Spinal cord (tissue), 9 donors: ENCODE measurements at regions not wholly inside any gene's neighbourhood (a gene's known extent, or its start where the extent isn't known, plus 50 kb on each side); places are given as distances from the start of the nearest gene placed in this dataset.

Experiments
- DNase-seq, 6 donors: peaks; one replicate each; pipeline versions ENCODE4 v3.0.0 to v3.0.0-alpha.2; 2013 to 2015; ENCODE audit warnings: low spot score in 6 of 6, low read depth in 4 of 6
- H3K27ac ChIP-seq: one replicate; pipeline ENCODE4 v1.5.1; 2013; ENCODE audit warnings: low read depth, low read length, control low read depth
- H3K27me3 ChIP-seq: one replicate; pipeline ENCODE4 v1.6.1; 2013; ENCODE audit warnings: low read length; ENCODE audit not compliant: control insufficient read depth, insufficient read depth
- H3K36me3 ChIP-seq: one replicate; pipeline ENCODE4 v1.6.1; 2013; ENCODE audit warnings: low read length; ENCODE audit not compliant: control insufficient read depth, insufficient read depth
- H3K4me1 ChIP-seq: one replicate; pipeline ENCODE4 v1.6.1; 2013; ENCODE audit warnings: low read length; ENCODE audit not compliant: control insufficient read depth, insufficient read depth
- H3K4me3 ChIP-seq: one replicate; pipeline ENCODE4 v1.5.1; 2013; ENCODE audit warnings: low read depth, low read length, control low read depth
- H3K9me3 ChIP-seq: one replicate; pipeline ENCODE4 v1.6.1; 2013; ENCODE audit warnings: low read length; ENCODE audit not compliant: control insufficient read depth, insufficient read depth
- WGBS: methylation state at CpG from one replicate; pipeline ENCODE4 v1.1.5; 2013; ENCODE audit warnings: missing lambda C conversion rate; ENCODE audit not compliant: insufficient coverage; 5-methylcytosine and 5-hydroxymethylcytosine counted together
- donor health status: healthy.

- H3K36me3 ChIP-seq, result no peaks in the 10 kb centered on the region
- no CpG with 5 or more reads among the region's 2 CpGs for WGBS
- no peak overlapping the region for H3K27ac ChIP-seq
- no peak for DNase-seq
- no peaks in the 10 kb centered on the region for H3K4me1 ChIP-seq
- H3K9me3 ChIP-seq, result no peaks in the 10 kb centered on the region
- no peak overlapping the region for H3K4me3 ChIP-seq
- H3K27me3 ChIP-seq, result no peaks in the 10 kb centered on the region
These were observed 287.6 kb downstream of the DIPK2A start for GRCh38 chr3:144259267-144259666.

GRCh38 chr3:144263706-144264105 lies 292.1 kb downstream of the DIPK2A start:
- H3K36me3 ChIP-seq, result no peaks in the 10 kb centered on the region
- H3K27ac ChIP-seq, result no peak overlapping the region
- DNase-seq, result no peak
- no peaks in the 10 kb centered on the region for H3K9me3 ChIP-seq
- no peaks in the 10 kb centered on the region for H3K27me3 ChIP-seq
- no peak overlapping the region for H3K4me3 ChIP-seq
- H3K4me1 ChIP-seq, result no peaks in the 10 kb centered on the region

GRCh38 chr3:144264350-144264749 lies 292.7 kb downstream of the DIPK2A start:
- WGBS, result 83% methylated on average over 2 of the region's 3 CpGs
- no peak overlapping the region for H3K27ac ChIP-seq
- no peaks in the 10 kb centered on the region for H3K36me3 ChIP-seq
- no peak for DNase-seq
- no peaks in the 10 kb centered on the region for H3K4me1 ChIP-seq
- H3K9me3 ChIP-seq, result no peaks in the 10 kb centered on the region
- H3K27me3 ChIP-seq, result no peaks in the 10 kb centered on the region
- no peak overlapping the region for H3K4me3 ChIP-seq

GRCh38 chr3:144264794-144265193 lies 293.2 kb downstream of the DIPK2A start:
- WGBS, result 100% methylated on average over 1 of the region's 1 CpG
- Histone ChIP-seq H3K36me3 (no peaks in the 10 kb centered on the region), H3K4me3 (no peak overlapping the region), H3K27me3 (no peaks in the 10 kb centered on the region), H3K4me1 (no peaks in the 10 kb centered on the region), H3K9me3 (no peaks in the 10 kb centered on the region), H3K27ac (no peak overlapping the region)
- DNase-seq, result no peak

GRCh38 chr3:144265542-144266100 lies 294.0 kb downstream of the DIPK2A start:
- H3K36me3 ChIP-seq, result no peaks in the 10 kb centered on the region
- WGBS, result no CpG with 5 or more reads among the region's 3 CpGs
- DNase-seq, result peak in 2 of 6 donors; percentile 57 to 63

GRCh38 chr3:144270100-144270499 lies 298.5 kb downstream of the DIPK2A start:
- Histone ChIP-seq H3K9me3 (no peaks in the 10 kb centered on the region), H3K4me3 (no peak overlapping the region), H3K27ac (no peak overlapping the region), H3K4me1 (no peaks in the 10 kb centered on the region), H3K27me3 (no peaks in the 10 kb centered on the region), H3K36me3 (no peaks in the 10 kb centered on the region)
- whole genome bisulfite sequencing, result 100% methylated on average over 1 of the region's 3 CpGs
- DNase-seq, result no peak

More at GRCh38 chr3:144265542-144266100, 294.0 kb downstream of the DIPK2A start:
- Histone ChIP-seq H3K27me3 (no peaks in the 10 kb centered on the region), H3K27ac (no peak overlapping the region), H3K9me3 (no peaks in the 10 kb centered on the region), H3K4me3 (no peak overlapping the region), H3K4me1 (no peaks in the 10 kb centered on the region)

- no peak overlapping the region for H3K4me3 ChIP-seq
- H3K36me3 ChIP-seq, result no peaks in the 10 kb centered on the region
- no peaks in the 10 kb centered on the region for H3K4me1 ChIP-seq
- DNase-seq, result peak in 1 of 6 donors; percentile 55
- WGBS, result 17% methylated on average over 1 of the region's 4 CpGs
- H3K9me3 ChIP-seq, result no peaks in the 10 kb centered on the region
- no peaks in the 10 kb centered on the region for H3K27me3 ChIP-seq
- H3K27ac ChIP-seq, result no peak overlapping the region
These were observed 301.1 kb downstream of the DIPK2A start for GRCh38 chr3:144272680-144273079.

- no peak for DNase-seq
- H3K4me3 ChIP-seq, result no peak overlapping the region
- no peaks in the 10 kb centered on the region for H3K36me3 ChIP-seq
- 63% methylated on average over 1 of the region's 2 CpGs for WGBS
- no peaks in the 10 kb centered on the region for H3K9me3 ChIP-seq
- H3K27me3 ChIP-seq, result no peaks in the 10 kb centered on the region
- H3K4me1 ChIP-seq, result no peaks in the 10 kb centered on the region
- no peak overlapping the region for H3K27ac ChIP-seq
These were observed 302.0 kb downstream of the DIPK2A start for GRCh38 chr3:144273601-144274000.

GRCh38 chr3:144275005-144275404 lies 303.4 kb downstream of the DIPK2A start:
- Histone ChIP-seq H3K4me3 (no peak overlapping the region), H3K9me3 (no peaks in the 10 kb centered on the region), H3K27me3 (no peaks in the 10 kb centered on the region), H3K4me1 (no peaks in the 10 kb centered on the region), H3K27ac (no peak overlapping the region), H3K36me3 (no peaks in the 10 kb centered on the region)
- no peak for DNase-seq

GRCh38 chr3:144282313-144282712 lies 310.7 kb downstream of the DIPK2A start:
- H3K27ac ChIP-seq, result no peak overlapping the region
- DNase-seq, result no peak
- no peaks in the 10 kb centered on the region for H3K9me3 ChIP-seq
- H3K27me3 ChIP-seq, result no peaks in the 10 kb centered on the region
- H3K4me1 ChIP-seq, result no peaks in the 10 kb centered on the region
- no peak overlapping the region for H3K4me3 ChIP-seq
- H3K36me3 ChIP-seq, result no peaks in the 10 kb centered on the region
- WGBS, result 40% methylated on average over 1 of the region's 2 CpGs
